IMR-90 (cell line): ENCODE measurements at regions not wholly inside any gene's neighbourhood (a gene's known extent, or its start where the extent isn't known, plus 50 kb on each side); places are given as distances from the start of the nearest gene placed in this dataset.

Experiments
- ATAC-seq: fragments of 200-7000 bp; cut with Tn5 transposase; 2 replicates; pipeline ENCODE4 v1.9.1; 2020; ENCODE audit warnings: low read depth, mild to moderate bottlenecking, moderate library complexity
- BruUV-seq: library from RNA; stranded (reverse); fragments of 400-500 nt; replicated peaks from 2 replicates; lab custom pipeline; 2021; lab: Mats Ljungman, UMichigan
- CTCF ChIA-PET: fragments of 300-600 bp; formaldehyde crosslinking; extraction: SDS; loops from one replicate; lab custom pipeline; 2021; ENCODE audit warnings: antibody characterized with exemption; lab: Yijun Ruan, JAX
- POLR2A ChIA-PET: fragments of 300-600 bp; sonication (Branson Sonifier 250); formaldehyde crosslinking; loops from one replicate; lab custom pipeline; 2022; ENCODE audit warnings: antibody characterized with exemption; ENCODE audit not compliant: unreplicated experiment; lab: Charles Lee
- DNase-seq: peaks from one replicate; pipeline ENCODE4 v3.0.0; 2013
- H2AFZ ChIP-seq: replicated peaks from 2 replicates; pipeline ENCODE3; 2013; ENCODE audit warnings: low read length, mild to moderate bottlenecking; ENCODE audit not compliant: poor library complexity
- H2AK5ac ChIP-seq: 2 replicates; pipeline ENCODE4 v1.6.1; 2013; ENCODE audit warnings: low read depth, low read length, inconsistent platforms
- H2AK9ac ChIP-seq: replicated peaks from 2 replicates; pipeline ENCODE3; 2013; ENCODE audit warnings: mild to moderate bottlenecking, low read depth, low read length, moderate library complexity; ENCODE audit not compliant: poor library complexity
- H2BK120ac ChIP-seq: 2 replicates; pipeline ENCODE4 v1.6.1; 2013; ENCODE audit warnings: low read depth, low read length, inconsistent platforms
- H2BK15ac ChIP-seq: 3 replicates; pipeline ENCODE4 v1.6.1; 2013; ENCODE audit warnings: low read depth, low read length, inconsistent platforms
- H2BK20ac ChIP-seq: 2 replicates; pipeline ENCODE4 v1.6.1; 2013; ENCODE audit warnings: low read depth, mild to moderate bottlenecking, inconsistent platforms, low read length, moderate library complexity
- H2BK5ac ChIP-seq: 2 replicates; pipeline ENCODE4 v1.6.1; 2013; ENCODE audit warnings: mild to moderate bottlenecking, low read depth, low read length, inconsistent platforms; ENCODE audit not compliant: poor library complexity, severe bottlenecking
- H3K14ac ChIP-seq: replicated peaks from 2 replicates; pipeline ENCODE4 v1.6.1; 2013; ENCODE audit warnings: low read depth, low read length, inconsistent platforms
- H3K18ac ChIP-seq: 2 replicates; pipeline ENCODE4 v1.6.1; 2013; ENCODE audit warnings: low read depth, low read length, control low read depth
- H3K23ac ChIP-seq: 2 replicates; pipeline ENCODE4 v1.6.1; 2013; ENCODE audit warnings: low read depth, low read length, inconsistent platforms
- H3K27ac ChIP-seq: 2 replicates; pipeline ENCODE4 v1.5.1; 2013; ENCODE audit warnings: mild to moderate bottlenecking, control low read depth, low read length; ENCODE audit not compliant: insufficient read depth
- H3K27me3 ChIP-seq: 2 replicates; pipeline ENCODE4 v1.6.1; 2013; ENCODE audit warnings: low read length; ENCODE audit not compliant: control insufficient read depth, insufficient read depth
- H3K36me3 ChIP-seq: 2 replicates; pipeline ENCODE4 v1.6.1; 2013; ENCODE audit warnings: low read length, mixed read lengths; ENCODE audit not compliant: control insufficient read depth, insufficient read depth
- H3K4ac ChIP-seq: 2 replicates; pipeline ENCODE4 v1.6.1; 2013; ENCODE audit warnings: low read depth, low read length, inconsistent platforms
- H3K4me1 ChIP-seq: 2 replicates; pipeline ENCODE4 v1.6.1; 2013; ENCODE audit warnings: low read length, mixed read lengths; ENCODE audit not compliant: control insufficient read depth, insufficient read depth
- H3K4me2 ChIP-seq: 2 replicates; pipeline ENCODE4 v1.6.1; 2013; ENCODE audit warnings: low read depth, mild to moderate bottlenecking, control low read depth, low read length, moderate library complexity
- H3K4me3 ChIP-seq: 2 replicates; pipeline ENCODE4 v1.5.1; 2013; ENCODE audit warnings: low read depth, mild to moderate bottlenecking, control low read depth, low read length, moderate library complexity; ENCODE audit not compliant: insufficient read depth
- H3K56ac ChIP-seq: 2 replicates; pipeline ENCODE4 v1.6.1; 2013; ENCODE audit warnings: low read length, inconsistent platforms; ENCODE audit not compliant: insufficient read depth; ENCODE audit errors: extremely low read depth
- H3K79me1 ChIP-seq, 2 experiments: 2 replicates each; pipeline ENCODE4 v1.6.1; 2013; ENCODE audit warnings: low read length in 2 of 2, inconsistent platforms in 1 of 2, low read depth in 1 of 2
- H3K9ac ChIP-seq: 2 replicates; pipeline ENCODE4 v1.6.1; 2013; ENCODE audit warnings: low read depth, low read length, control low read depth
- H3K9me1 ChIP-seq: 2 replicates; pipeline ENCODE4 v1.6.1; 2013; ENCODE audit warnings: low read length, inconsistent platforms; ENCODE audit not compliant: insufficient read depth
- H3K9me3 ChIP-seq: 2 replicates; pipeline ENCODE4 v1.6.1; 2013; ENCODE audit warnings: low read length; ENCODE audit not compliant: control insufficient read depth, insufficient read depth
- H4K20me1 ChIP-seq: 2 replicates; pipeline ENCODE4 v1.6.1; 2013; ENCODE audit warnings: low read length, inconsistent platforms; ENCODE audit not compliant: insufficient read depth
- H4K5ac ChIP-seq: 2 replicates; pipeline ENCODE4 v1.6.1; 2013; ENCODE audit warnings: mild to moderate bottlenecking, low read depth, low read length, control low read depth
- H4K8ac ChIP-seq, 2 experiments: 2 replicates each; pipeline ENCODE4 v1.6.1; 2013; ENCODE audit warnings: low read depth in 2 of 2, low read length in 2 of 2, control low read depth in 1 of 2, inconsistent platforms in 1 of 2
- H4K91ac ChIP-seq: 2 replicates; pipeline ENCODE4 v1.6.1; 2013; ENCODE audit warnings: low read depth, low read length, inconsistent platforms; ENCODE audit not compliant: insufficient read depth
- SMC3 ChIP-seq: fragments of 150-350 bp; IDR thresholded peaks from 2 replicates; pipeline ENCODE4 v1.6.1; 2016; ENCODE audit warnings: low read depth, mild to moderate bottlenecking, antibody characterized with exemption, low read length, moderate library complexity
- WGBS, 2 experiments: methylation state at CpG; one replicate each; pipeline versions ENCODE4 v1.1.5 to v1.1.7; 2013; ENCODE audit warnings: missing lambda C conversion rate in 2 of 2; ENCODE audit not compliant: insufficient read length in 1 of 2; ENCODE audit errors: extremely low coverage in 2 of 2; 5-methylcytosine and 5-hydroxymethylcytosine counted together
- dilution Hi-C: fragments of 300-500 bp; cut with HindIII; formaldehyde crosslinking; loops from one replicate; pipeline ENCODE4 v1.14.3; 2018; ENCODE audit warnings: low sequenced_read_pairs; ENCODE audit not compliant: unreplicated experiment
- in situ Hi-C: fragments of 300-500 bp; cut with MboI; formaldehyde crosslinking; loops from 3 replicates; pipeline ENCODE4 v1.14.3; 2019; ENCODE audit warnings: low sequenced_read_pairs, inconsistent platforms, mixed read lengths
- intact Hi-C: fragments of 100-400 bp; cut with micrococcal nuclease; formaldehyde crosslinking; loops from 2 replicates; pipeline ENCODE4 v1.10.0; 2022

- Histone ChIP-seq H3K18ac (no peak overlapping the region), H2BK120ac (no peak overlapping the region), H2AK5ac (no peak overlapping the region), H2BK5ac (no peak overlapping the region), H4K8ac (no peak overlapping the region), H2AFZ (no peak overlapping the region), H3K23ac (no peak overlapping the region), H3K4me1 (no peaks in the 10 kb centered on the region), H3K36me3 (no peaks in the 10 kb centered on the region), H3K27me3 (no peaks in the 10 kb centered on the region), H3K27ac (no peak overlapping the region), H3K4ac (no peak overlapping the region), H3K56ac (no peak overlapping the region), H2AK9ac (no peak overlapping the region), H4K91ac (no peak overlapping the region), H2BK20ac (no peak overlapping the region), H3K4me3 (no peak overlapping the region), H3K4me2 (no peak overlapping the region), H3K14ac (no peak overlapping the region), H3K9ac (no peak overlapping the region), H4K5ac (no peak overlapping the region), H3K9me1 (no peaks in the 10 kb centered on the region), H2BK15ac (no peak overlapping the region), H4K20me1 (no peaks in the 10 kb centered on the region), H3K9me3 (peaks cover 2% of the 10 kb centered on the region), H3K79me1 (no peaks in the 10 kb centered on the region)
- TF ChIP-seq SMC3: no peak
- POLR2A ChIA-PET: no interaction called here
- dilution Hi-C loops (no loop called here), in situ Hi-C loops (no loop called here), intact Hi-C loops (no loop called here)
- BruUV-seq: no TSS peak
- no peak for DNase-seq
- ATAC-seq: no peak
- CTCF ChIA-PET: no interaction called here
- WGBS, 2 experiments: no CpG with 5 or more reads among the region's 3 CpGs
Observed at GRCh38 chr2:194314042-194314441, 1343.0 kb upstream of the SLC39A10 start.
